Mesendoderm (in vitro differentiated cells): ENCODE measurements at regions not wholly inside any gene's neighbourhood (a gene's known extent, or its start where the extent isn't known, plus 50 kb on each side); places are given as distances from the start of the nearest gene placed in this dataset.

Experiments used
- DNase-seq: peaks from one replicate; pipeline ENCODE4 v3.0.0; 2013
- H2AK5ac ChIP-seq: 2 replicates; pipeline ENCODE4 v1.6.1; 2013; ENCODE audit warnings: low read length, inconsistent platforms
- H2BK120ac ChIP-seq: 2 replicates; pipeline ENCODE4 v1.6.1; 2013; ENCODE audit warnings: low read depth, mild to moderate bottlenecking, low read length, moderate library complexity, mixed read lengths
- H2BK15ac ChIP-seq: replicated peaks from 2 replicates; pipeline ENCODE4 v1.6.1; 2013; ENCODE audit warnings: low read depth, mild to moderate bottlenecking, moderate library complexity
- H2BK5ac ChIP-seq: 2 replicates; pipeline ENCODE4 v1.6.1; 2013; ENCODE audit warnings: low read length, inconsistent platforms
- H3K18ac ChIP-seq: 2 replicates; pipeline ENCODE4 v1.6.1; 2013; ENCODE audit warnings: mild to moderate bottlenecking, low read length, mixed read lengths
- H3K23ac ChIP-seq: one replicate; pipeline ENCODE4 v1.6.1; 2013; ENCODE audit warnings: low read length
- H3K27ac ChIP-seq: 2 replicates; pipeline ENCODE4 v1.5.1; 2013; ENCODE audit warnings: low read depth, mild to moderate bottlenecking, inconsistent platforms, low read length, moderate library complexity
- H3K27me3 ChIP-seq: 2 replicates; pipeline ENCODE4 v1.6.1; 2013; ENCODE audit warnings: low read length, control low read depth, mild to moderate bottlenecking, inconsistent platforms; ENCODE audit not compliant: insufficient read depth, poor library complexity
- H3K36me3 ChIP-seq: 2 replicates; pipeline ENCODE4 v1.6.1; 2013; ENCODE audit warnings: low read length, inconsistent platforms; ENCODE audit not compliant: control insufficient read depth, insufficient read depth
- H3K4ac ChIP-seq: one replicate; pipeline ENCODE4 v1.6.1; 2013; ENCODE audit warnings: low read depth, mild to moderate bottlenecking, low read length, moderate library complexity
- H3K4me1 ChIP-seq: 2 replicates; pipeline ENCODE4 v1.6.1; 2013; ENCODE audit warnings: low read depth, low read length, inconsistent platforms; ENCODE audit not compliant: control insufficient read depth
- H3K4me2 ChIP-seq: 2 replicates; pipeline ENCODE4 v1.6.1; 2013; ENCODE audit warnings: low read length
- H3K4me3 ChIP-seq: 2 replicates; pipeline ENCODE4 v1.5.1; 2013; ENCODE audit warnings: mild to moderate bottlenecking, low read length
- H3K56ac ChIP-seq: one replicate; pipeline ENCODE4 v1.6.1; 2013; ENCODE audit warnings: low read length
- H3K79me1 ChIP-seq: 2 replicates; pipeline ENCODE4 v1.6.1; 2013; ENCODE audit warnings: low read length, inconsistent platforms
- H3K79me2 ChIP-seq: 2 replicates; pipeline ENCODE4 v1.6.1; 2013; ENCODE audit warnings: mild to moderate bottlenecking, low read length; ENCODE audit not compliant: control insufficient read depth, insufficient read depth
- H3K9ac ChIP-seq: 2 replicates; pipeline ENCODE4 v1.6.1; 2013; ENCODE audit warnings: low read length, inconsistent platforms
- H4K5ac ChIP-seq: one replicate; pipeline ENCODE4 v1.6.1; 2013; ENCODE audit warnings: low read length
- H4K8ac ChIP-seq: one replicate; pipeline ENCODE4 v1.6.1; 2013; ENCODE audit warnings: low read depth, mild to moderate bottlenecking, control low read depth, low read length, moderate library complexity
- WGBS: extraction: QIAGEN DNeasy Blood & Tissue Kit; methylation state at CpG from one replicate; pipeline ENCODE4 v1.1.7; 2013; ENCODE audit warnings: low lambda C conversion rate, missing lambda C conversion rate; ENCODE audit not compliant: insufficient coverage; ENCODE audit errors: extremely low coverage; 5-methylcytosine and 5-hydroxymethylcytosine counted together

- H3K27me3 ChIP-seq: no peaks in the 10 kb centered on the region
- no peak overlapping the region for H3K4me2 ChIP-seq
- H3K79me1 ChIP-seq: no peaks in the 10 kb centered on the region
- peaks cover 8% of the 10 kb centered on the region for H3K4me1 ChIP-seq
- H2BK5ac ChIP-seq: no peak overlapping the region
- peak; percentile 23 for DNase-seq
- no peak overlapping the region for H2BK120ac ChIP-seq
- H3K79me2 ChIP-seq: no peaks in the 10 kb centered on the region
- no peak overlapping the region for H3K4me3 ChIP-seq
- H3K36me3 ChIP-seq: no peaks in the 10 kb centered on the region
- peak overlapping the region; percentile 47 for H3K56ac ChIP-seq
- H4K5ac ChIP-seq: no peak overlapping the region
- H2AK5ac ChIP-seq: no peak overlapping the region
- no CpG with 5 or more reads among the region's 14 CpGs for WGBS
- no peak overlapping the region for H3K27ac ChIP-seq
- no peak overlapping the region for H3K4ac ChIP-seq
- H3K23ac ChIP-seq: no peak overlapping the region
- H4K8ac ChIP-seq: no peak overlapping the region
- H3K18ac ChIP-seq: no peak overlapping the region
- no peak overlapping the region for H2BK15ac ChIP-seq
- no peak overlapping the region for H3K9ac ChIP-seq
Measured at GRCh38 chr20:57809661-57810172, 99.9 kb upstream of the PMEPA1 start.

GRCh38 chr20:57809149-57809548, 99.3 kb upstream of the PMEPA1 start:
- no peak overlapping the region for H3K9ac ChIP-seq
- H2BK15ac ChIP-seq: no peak overlapping the region
- H4K8ac ChIP-seq: no peak overlapping the region
- H3K56ac ChIP-seq: no peak overlapping the region
- H3K27me3 ChIP-seq: no peaks in the 10 kb centered on the region
- no peak overlapping the region for H2BK5ac ChIP-seq
- H3K4me1 ChIP-seq: peaks cover 8% of the 10 kb centered on the region
- no peak overlapping the region for H3K4me3 ChIP-seq
- no peaks in the 10 kb centered on the region for H3K79me2 ChIP-seq
- H3K23ac ChIP-seq: no peak overlapping the region
- no peak overlapping the region for H3K4ac ChIP-seq
- no peak overlapping the region for H3K18ac ChIP-seq
- DNase-seq: no peak
- H2AK5ac ChIP-seq: no peak overlapping the region
- H3K4me2 ChIP-seq: no peak overlapping the region
- H3K36me3 ChIP-seq: no peaks in the 10 kb centered on the region
- WGBS: no CpG with 5 or more reads among the region's 5 CpGs
- H3K79me1 ChIP-seq: no peaks in the 10 kb centered on the region
- no peak overlapping the region for H2BK120ac ChIP-seq
- H3K27ac ChIP-seq: peak overlapping the region; percentile 38
- no peak overlapping the region for H4K5ac ChIP-seq

GRCh38 chr20:57808264-57809070, 98.7 kb upstream of the PMEPA1 start:
- Histone ChIP-seq H2BK15ac (no peak overlapping the region), H3K27me3 (no peaks in the 10 kb centered on the region)

GRCh38 chr20:57807401-57808263, 97.8 kb upstream of the PMEPA1 start:
- Histone ChIP-seq H3K79me2 (no peaks in the 10 kb centered on the region), H3K9ac (no peak overlapping the region), H3K36me3 (no peaks in the 10 kb centered on the region), H4K8ac (no peak overlapping the region), H3K18ac (no peak overlapping the region), H3K56ac (no peak overlapping the region), H2AK5ac (no peak overlapping the region), H2BK5ac (no peak overlapping the region), H3K4ac (no peak overlapping the region), H3K27ac (no peak overlapping the region), H2BK15ac (no peak overlapping the region), H3K27me3 (no peaks in the 10 kb centered on the region), H3K23ac (no peak overlapping the region), H3K79me1 (no peaks in the 10 kb centered on the region), H3K4me2 (no peak overlapping the region), H3K4me3 (no peak overlapping the region), H3K4me1 (peaks cover 8% of the 10 kb centered on the region), H2BK120ac (no peak overlapping the region), H4K5ac (no peak overlapping the region)
- DNase-seq: no peak
- WGBS: no CpG with 5 or more reads among the region's 11 CpGs

More at GRCh38 chr20:57808264-57809070, 98.7 kb upstream of the PMEPA1 start:
- Histone ChIP-seq H3K23ac (no peak overlapping the region), H3K4me1 (peaks cover 8% of the 10 kb centered on the region), H3K18ac (no peak overlapping the region), H4K8ac (no peak overlapping the region), H3K27ac (peak overlapping the region; percentile 38), H3K79me1 (no peaks in the 10 kb centered on the region), H3K4ac (no peak overlapping the region), H2BK120ac (no peak overlapping the region), H3K4me2 (no peak overlapping the region), H4K5ac (no peak overlapping the region), H2BK5ac (no peak overlapping the region), H3K56ac (no peak overlapping the region), H3K9ac (no peak overlapping the region), H3K4me3 (no peak overlapping the region), H3K36me3 (no peaks in the 10 kb centered on the region), H2AK5ac (no peak overlapping the region), H3K79me2 (no peaks in the 10 kb centered on the region)
- peak; percentile 40 for DNase-seq
- no CpG with 5 or more reads among the region's 9 CpGs for WGBS

GRCh38 chr20:57806975-57807374, 97.2 kb upstream of the PMEPA1 start:
- Histone ChIP-seq H3K4me3 (no peak overlapping the region), H4K8ac (no peak overlapping the region), H3K27ac (no peak overlapping the region), H3K18ac (no peak overlapping the region), H3K23ac (no peak overlapping the region), H3K9ac (no peak overlapping the region), H2AK5ac (no peak overlapping the region), H2BK15ac (no peak overlapping the region), H3K79me2 (no peaks in the 10 kb centered on the region), H3K56ac (no peak overlapping the region), H2BK120ac (no peak overlapping the region), H2BK5ac (no peak overlapping the region), H3K79me1 (no peaks in the 10 kb centered on the region), H4K5ac (no peak overlapping the region), H3K4me1 (peaks cover 8% of the 10 kb centered on the region), H3K27me3 (no peaks in the 10 kb centered on the region), H3K4me2 (no peak overlapping the region), H3K36me3 (no peaks in the 10 kb centered on the region), H3K4ac (no peak overlapping the region)
- no CpG with 5 or more reads among the region's 4 CpGs for WGBS
- DNase-seq: no peak
